Central memory CD8-positive, alpha-beta T cell (primary cell): ENCODE measurements at regions not wholly inside any gene's neighbourhood (a gene's known extent, or its start where the extent isn't known, plus 50 kb on each side); places are given as distances from the start of the nearest gene placed in this dataset.

Experiments used
- ATAC-seq: fragments of 150-1000 bp; cut with Tn5 transposase; replicated peaks from 2 replicates; pipeline ENCODE4 v1.10.0; 2022; ENCODE audit warnings: mild to moderate bottlenecking, moderate FRiP score, moderate number of reproducible peaks; ENCODE audit not compliant: poor library complexity, severe bottlenecking; ENCODE audit errors: extremely low read depth
- DNase-seq, 2 donors: peaks; one replicate each; pipeline ENCODE4 v3.0.0; 2021; ENCODE audit warnings: low spot score in 2 of 2
- H3K27ac Mint-ChIP-seq: one replicate; pipeline ENCODE4 v1.8.0; 2022; ENCODE audit warnings: low read depth, mild to moderate bottlenecking, moderate library complexity, mixed read lengths
- H3K27me3 Mint-ChIP-seq: one replicate; pipeline ENCODE4 v1.8.0; 2022; ENCODE audit warnings: mixed read lengths
- H3K36me3 Mint-ChIP-seq: one replicate; pipeline ENCODE4 v1.8.0; 2022; ENCODE audit warnings: mild to moderate bottlenecking, moderate library complexity, mixed read lengths; ENCODE audit not compliant: insufficient read depth
- H3K4me1 Mint-ChIP-seq: one replicate; pipeline ENCODE4 v1.8.0; 2022; ENCODE audit warnings: mixed read lengths
- H3K4me3 Mint-ChIP-seq: one replicate; pipeline ENCODE4 v1.8.0; 2022; ENCODE audit warnings: mild to moderate bottlenecking, moderate library complexity, mixed read lengths
- H3K9me3 Mint-ChIP-seq: one replicate; pipeline ENCODE4 v1.8.0; 2022; ENCODE audit warnings: mixed read lengths

GRCh38 chr1:87213135-87213515, 115.6 kb upstream of the LMO4 start:
- Mint-ChIP-seq H3K27ac (no peak overlapping the region), H3K27me3 (peaks cover 48% of the 10 kb centered on the region), H3K4me1 (no peaks in the 10 kb centered on the region), H3K4me3 (no peak overlapping the region), H3K9me3 (peaks cover 3% of the 10 kb centered on the region), H3K36me3 (no peaks in the 10 kb centered on the region)
- ATAC-seq, result no peak
- no peak for DNase-seq

- Mint-ChIP-seq H3K9me3 (no peaks in the 10 kb centered on the region), H3K4me3 (no peak overlapping the region), H3K4me1 (no peaks in the 10 kb centered on the region), H3K27ac (no peak overlapping the region), H3K27me3 (peaks cover 30% of the 10 kb centered on the region), H3K36me3 (no peaks in the 10 kb centered on the region)
- DNase-seq (no peak), ATAC-seq (no peak)
These were observed 113.1 kb upstream of the LMO4 start for GRCh38 chr1:87215592-87215991.

GRCh38 chr1:87218618-87219017, 110.1 kb upstream of the LMO4 start:
- no peak overlapping the region for H3K4me3 Mint-ChIP-seq
- H3K9me3 Mint-ChIP-seq, result no peaks in the 10 kb centered on the region
- H3K4me1 Mint-ChIP-seq, result no peaks in the 10 kb centered on the region
- DNase-seq (no peak), ATAC-seq (no peak)
- no peaks in the 10 kb centered on the region for H3K36me3 Mint-ChIP-seq
- H3K27me3 Mint-ChIP-seq, result peaks cover 6% of the 10 kb centered on the region
- no peak overlapping the region for H3K27ac Mint-ChIP-seq

GRCh38 chr1:87219141-87219540, 109.5 kb upstream of the LMO4 start:
- H3K9me3 Mint-ChIP-seq, result no peaks in the 10 kb centered on the region
- peaks cover under 1% of the 10 kb centered on the region for H3K27me3 Mint-ChIP-seq
- H3K36me3 Mint-ChIP-seq, result no peaks in the 10 kb centered on the region
- no peak overlapping the region for H3K27ac Mint-ChIP-seq
- no peaks in the 10 kb centered on the region for H3K4me1 Mint-ChIP-seq
- no peak for ATAC-seq
- no peak overlapping the region for H3K4me3 Mint-ChIP-seq
- no peak for DNase-seq

- DNase-seq (no peak), ATAC-seq (no peak)
- Mint-ChIP-seq H3K9me3 (no peaks in the 10 kb centered on the region), H3K4me3 (no peak overlapping the region), H3K27ac (no peak overlapping the region), H3K36me3 (no peaks in the 10 kb centered on the region), H3K27me3 (no peaks in the 10 kb centered on the region), H3K4me1 (no peaks in the 10 kb centered on the region)
These were observed 109.1 kb upstream of the LMO4 start for GRCh38 chr1:87219626-87220025.

GRCh38 chr1:87220993-87221392, 107.7 kb upstream of the LMO4 start:
- no peaks in the 10 kb centered on the region for H3K27me3 Mint-ChIP-seq
- no peaks in the 10 kb centered on the region for H3K4me1 Mint-ChIP-seq
- DNase-seq, result no peak

GRCh38 chr1:87224201-87224600, 104.5 kb upstream of the LMO4 start:
- no peak for DNase-seq
- Mint-ChIP-seq H3K4me1 (no peaks in the 10 kb centered on the region), H3K36me3 (no peaks in the 10 kb centered on the region), H3K4me3 (no peak overlapping the region), H3K27ac (no peak overlapping the region), H3K9me3 (no peaks in the 10 kb centered on the region), H3K27me3 (no peaks in the 10 kb centered on the region)
- no peak for ATAC-seq

More at GRCh38 chr1:87220993-87221392, 107.7 kb upstream of the LMO4 start:
- no peak overlapping the region for H3K27ac Mint-ChIP-seq
- no peaks in the 10 kb centered on the region for H3K36me3 Mint-ChIP-seq
- ATAC-seq, result no peak
- no peaks in the 10 kb centered on the region for H3K9me3 Mint-ChIP-seq
- H3K4me3 Mint-ChIP-seq, result no peak overlapping the region

- Mint-ChIP-seq H3K27me3 (no peaks in the 10 kb centered on the region), H3K9me3 (no peaks in the 10 kb centered on the region), H3K4me3 (no peak overlapping the region), H3K27ac (no peak overlapping the region), H3K4me1 (no peaks in the 10 kb centered on the region), H3K36me3 (no peaks in the 10 kb centered on the region)
- ATAC-seq, result no peak
- no peak for DNase-seq
These were observed 103.5 kb upstream of the LMO4 start for GRCh38 chr1:87225171-87225570.

GRCh38 chr1:87226341-87226760, 102.3 kb upstream of the LMO4 start:
- H3K27me3 Mint-ChIP-seq, result no peaks in the 10 kb centered on the region
- H3K4me1 Mint-ChIP-seq, result no peaks in the 10 kb centered on the region
- DNase-seq (no peak), ATAC-seq (no peak)
- no peak overlapping the region for H3K27ac Mint-ChIP-seq
- no peak overlapping the region for H3K4me3 Mint-ChIP-seq
- H3K9me3 Mint-ChIP-seq, result no peaks in the 10 kb centered on the region
- no peaks in the 10 kb centered on the region for H3K36me3 Mint-ChIP-seq

GRCh38 chr1:87227651-87228050, 101.0 kb upstream of the LMO4 start:
- no peak for ATAC-seq
- no peak for DNase-seq
- Mint-ChIP-seq H3K4me1 (no peaks in the 10 kb centered on the region), H3K36me3 (no peaks in the 10 kb centered on the region), H3K9me3 (no peaks in the 10 kb centered on the region), H3K27ac (no peak overlapping the region), H3K27me3 (no peaks in the 10 kb centered on the region), H3K4me3 (no peak overlapping the region)

GRCh38 chr1:87230501-87230900, 98.2 kb upstream of the LMO4 start:
- ATAC-seq (no peak), DNase-seq (no peak)
- no peak overlapping the region for H3K4me3 Mint-ChIP-seq
- no peak overlapping the region for H3K27ac Mint-ChIP-seq
- H3K4me1 Mint-ChIP-seq, result no peaks in the 10 kb centered on the region
- no peaks in the 10 kb centered on the region for H3K9me3 Mint-ChIP-seq
- no peaks in the 10 kb centered on the region for H3K36me3 Mint-ChIP-seq
- H3K27me3 Mint-ChIP-seq, result no peaks in the 10 kb centered on the region

- H3K4me1 Mint-ChIP-seq, result no peaks in the 10 kb centered on the region
- no peak overlapping the region for H3K27ac Mint-ChIP-seq
These were observed 96.8 kb upstream of the LMO4 start for GRCh38 chr1:87231703-87232367.

GRCh38 chr1:87236585-87236984, 92.1 kb upstream of the LMO4 start:
- DNase-seq (no peak), ATAC-seq (no peak)
- H3K4me1 Mint-ChIP-seq, result no peaks in the 10 kb centered on the region
- no peaks in the 10 kb centered on the region for H3K36me3 Mint-ChIP-seq
- H3K27ac Mint-ChIP-seq, result no peak overlapping the region
- peaks cover 38% of the 10 kb centered on the region for H3K27me3 Mint-ChIP-seq
- no peak overlapping the region for H3K4me3 Mint-ChIP-seq
- H3K9me3 Mint-ChIP-seq, result no peaks in the 10 kb centered on the region

More at GRCh38 chr1:87231703-87232367, 96.8 kb upstream of the LMO4 start:
- ATAC-seq (peak; percentile 32), DNase-seq (no peak)
- peaks cover 5% of the 10 kb centered on the region for H3K27me3 Mint-ChIP-seq
- H3K36me3 Mint-ChIP-seq, result no peaks in the 10 kb centered on the region
- no peaks in the 10 kb centered on the region for H3K9me3 Mint-ChIP-seq
- no peak overlapping the region for H3K4me3 Mint-ChIP-seq
